Endothelial cell of umbilical vein (primary cell): ENCODE measurements at regions not wholly inside any gene's neighbourhood (a gene's known extent, or its start where the extent isn't known, plus 50 kb on each side); places are given as distances from the start of the nearest gene placed in this dataset.

Experiments
- BruUV-seq: library from RNA; stranded (reverse); fragments of 400-500 nt; replicated peaks from 2 replicates; lab custom pipeline; 2021; lab: Mats Ljungman, UMichigan
- CTCF ChIA-PET: fragments of 300-600, 350-600 bp; sonication (Branson Sonifier 250); formaldehyde crosslinking; loops from one replicate; lab custom pipeline; 2021; ENCODE audit warnings: antibody characterized with exemption, inconsistent platforms; lab: Charles Lee
- POLR2A ChIA-PET: fragments of 300-600, 350-600 bp; sonication (Branson Sonifier 250); formaldehyde crosslinking; loops from one replicate; lab custom pipeline; 2021; ENCODE audit warnings: antibody characterized with exemption, inconsistent platforms; lab: Charles Lee
- DNase-seq: peaks from one replicate; pipeline ENCODE4 v3.0.0-alpha.2; 2011; ENCODE audit warnings: low read depth, low spot score
- FAIRE-seq: peaks from 2 replicates; lab custom pipeline; 2011; peaks lifted over from hg19 to GRCh38; lab: Jason Lieb, UNC
- H2AFZ ChIP-seq: 2 replicates; pipeline ENCODE4 v1.6.0; 2012; ENCODE audit warnings: low read depth, low read length, control low read depth, inconsistent platforms
- H3K27ac ChIP-seq: 2 replicates; pipeline ENCODE4 v1.5.1; 2011; ENCODE audit warnings: low read depth, mild to moderate bottlenecking, control low read depth, low read length, moderate library complexity; ENCODE audit not compliant: insufficient read depth
- H3K27me3 ChIP-seq, 2 experiments: 2 replicates each; pipeline versions ENCODE4 v1.6.0 to v1.6.1; 2011; ENCODE audit warnings: low read length in 2 of 2, mixed read lengths in 1 of 2; ENCODE audit not compliant: control insufficient read depth in 2 of 2, insufficient read depth in 2 of 2
- H3K36me3 ChIP-seq, 2 experiments: 2 replicates in 1 of 2; 3 replicates in 1 of 2; pipeline ENCODE4 v1.5.1; 2011; ENCODE audit warnings: low read length in 2 of 2, mild to moderate bottlenecking in 1 of 2, moderate library complexity in 1 of 2; ENCODE audit not compliant: control insufficient read depth in 2 of 2, insufficient read depth in 2 of 2; ENCODE audit errors: extremely low read depth in 1 of 2
- H3K4me1 ChIP-seq: 3 replicates; pipeline ENCODE4 v1.5.1; 2011; ENCODE audit warnings: mild to moderate bottlenecking, low read length; ENCODE audit not compliant: control insufficient read depth, insufficient read depth; ENCODE audit errors: extremely low read depth
- H3K4me2 ChIP-seq: 2 replicates; pipeline ENCODE4 v1.6.1; 2011; ENCODE audit warnings: low read length, control low read depth, mixed read lengths; ENCODE audit not compliant: insufficient read depth
- H3K4me3 ChIP-seq, 3 experiments: fragments of 200-600 bp in 1 of 3; sonication (generic), shearing (Covaris generic) in 1 of 3; replicated peaks in 1 of 3; 2 replicates each; pipeline ENCODE4 v1.5.1; 2011 to 2016; ENCODE audit warnings: control low read depth in 3 of 3, low read length in 3 of 3, mild to moderate bottlenecking in 2 of 3, inconsistent platforms in 1 of 3, low read depth in 1 of 3, moderate library complexity in 1 of 3; ENCODE audit not compliant: insufficient read depth in 1 of 3
- H3K79me2 ChIP-seq: 2 replicates; pipeline ENCODE4 v1.6.0; 2012; ENCODE audit warnings: low read length, inconsistent platforms; ENCODE audit not compliant: control insufficient read depth, insufficient read depth
- H3K9ac ChIP-seq: replicated peaks from 2 replicates; pipeline ENCODE3; 2011; ENCODE audit warnings: low read length, control low read depth; ENCODE audit not compliant: insufficient read depth; ENCODE audit errors: extremely low read depth
- H3K9me1 ChIP-seq: replicated peaks from 3 replicates; pipeline ENCODE4 v1.6.0; 2011; ENCODE audit warnings: mild to moderate bottlenecking, low read length; ENCODE audit not compliant: control insufficient read depth, insufficient read depth; ENCODE audit errors: extremely low read depth
- H3K9me3 ChIP-seq: replicated peaks from 2 replicates; pipeline ENCODE4 v1.5.1; 2012; ENCODE audit warnings: low read length, inconsistent platforms; ENCODE audit not compliant: control insufficient read depth, insufficient read depth
- H4K20me1 ChIP-seq: replicated peaks from 2 replicates; pipeline ENCODE3; 2011; ENCODE audit warnings: mild to moderate bottlenecking, low read length; ENCODE audit not compliant: control insufficient read depth, insufficient read depth; ENCODE audit errors: extremely low read depth
- CTCF ChIP-seq, 2 donors: IDR thresholded peaks; 1 replicate in 1 of 2; 2 replicates in 1 of 2; pipeline ENCODE4 v1.5.1; 2011; ENCODE audit warnings: low read length in 2 of 2, mild to moderate bottlenecking in 2 of 2, moderate library complexity in 2 of 2, control low read depth in 1 of 2, inconsistent platforms in 1 of 2, low read depth in 1 of 2; ENCODE audit not compliant: insufficient read depth in 1 of 2; ENCODE audit errors: extremely low read depth in 1 of 2
- EZH2 ChIP-seq: IDR thresholded peaks from 2 replicates; pipeline ENCODE4 v1.6.1; 2012; ENCODE audit warnings: borderline replicate concordance, low read depth, mild to moderate bottlenecking, moderate library complexity, low read length, inconsistent platforms; ENCODE audit not compliant: severe bottlenecking
- FOS ChIP-seq: IDR thresholded peaks from 2 replicates; pipeline ENCODE4 v1.6.1; 2011; ENCODE audit warnings: mild to moderate bottlenecking, low read length, moderate library complexity, borderline replicate concordance; ENCODE audit not compliant: insufficient read depth
- GATA2 ChIP-seq: IDR thresholded peaks from 2 replicates; pipeline ENCODE4 v1.7.0; 2011; ENCODE audit warnings: low read depth, mild to moderate bottlenecking, moderate library complexity, mixed read lengths, low read length; ENCODE audit not compliant: insufficient read length, insufficient read depth
- JUN ChIP-seq: IDR thresholded peaks from 2 replicates; pipeline ENCODE4 v1.6.1; 2011; ENCODE audit warnings: borderline replicate concordance, low read depth; ENCODE audit not compliant: insufficient read length, insufficient read depth
- MAX ChIP-seq: IDR thresholded peaks from 2 replicates; pipeline ENCODE4 v1.6.1; 2011; ENCODE audit not compliant: insufficient read depth, insufficient read length
- MYC ChIP-seq: IDR thresholded peaks from one replicate; pipeline ENCODE4 v1.6.1; 2011; ENCODE audit warnings: mild to moderate bottlenecking, low read depth, low read length
- POLR2A ChIP-seq: IDR thresholded peaks from 2 replicates; pipeline ENCODE4 v1.6.1; 2012; ENCODE audit warnings: low read depth, mild to moderate bottlenecking, control low read depth, low read length
- POLR2AphosphoS5 ChIP-seq: IDR thresholded peaks from 2 replicates; pipeline ENCODE4 v1.6.1; 2012; ENCODE audit warnings: low read depth, mild to moderate bottlenecking, control low read depth, low read length, moderate library complexity; ENCODE audit not compliant: insufficient read depth
- dilution Hi-C: fragments of 300-500 bp; cut with MboI; formaldehyde crosslinking; loops from one replicate; pipeline ENCODE4 v1.15.0; 2019; ENCODE audit warnings: low sequenced_read_pairs; ENCODE audit not compliant: extremely low pct_ligation_motif_present
- intact Hi-C: fragments of 100-400 bp; cut with micrococcal nuclease; formaldehyde crosslinking; loops from one replicate; pipeline ENCODE4 v1.10.0; 2022

GRCh38 chr3:117928836-117929235 lies 1105.8 kb downstream of the IGSF11 start:
- CTCF ChIA-PET, result no interaction called here
- no peak overlapping the region for H3K4me2 ChIP-seq
- no TSS peak for BruUV-seq
- FAIRE-seq (no peak), DNase-seq (no peak)
- H3K4me3 ChIP-seq, result no peak overlapping the region
- H3K9ac ChIP-seq, result no peak overlapping the region
- no peaks in the 10 kb centered on the region for H3K79me2 ChIP-seq
- no peaks in the 10 kb centered on the region for H4K20me1 ChIP-seq
- POLR2A ChIA-PET, result no interaction called here
- intact Hi-C loops, result no loop called here
- H3K9me1 ChIP-seq, result no peaks in the 10 kb centered on the region
- dilution Hi-C loops, result no loop called here
- H2AFZ ChIP-seq, result no peak overlapping the region
- TF ChIP-seq JUN, result no peak
- TF ChIP-seq POLR2A, result no peak
- TF ChIP-seq CTCF (IDR thresholded peaks at IDR 0.05; ENCODE audit: extremely low read depth in 1 of 2, insufficient read depth in 1 of 2, low read depth in 1 of 2, low read length in 2 of 2), result no peak
- TF ChIP-seq MYC, result no peak
- TF ChIP-seq MAX, result no peak
- TF ChIP-seq FOS, result no peak
- no peak for TF ChIP-seq EZH2
- TF ChIP-seq GATA2, result no peak
- no peak for TF ChIP-seq POLR2AphosphoS5
- no peak overlapping the region for H3K27ac ChIP-seq
- no peaks in the 10 kb centered on the region for H3K4me1 ChIP-seq
- H3K9me3 ChIP-seq, result no peaks in the 10 kb centered on the region
- H3K36me3 ChIP-seq, result no peaks in the 10 kb centered on the region
- no peaks in the 10 kb centered on the region for H3K27me3 ChIP-seq
